ENCODE measurements at regions not wholly inside any gene's neighbourhood (a gene's known extent, or its start where the extent isn't known, plus 50 kb on each side); places are given as distances from the start of the nearest gene placed in this dataset.

DNA sequence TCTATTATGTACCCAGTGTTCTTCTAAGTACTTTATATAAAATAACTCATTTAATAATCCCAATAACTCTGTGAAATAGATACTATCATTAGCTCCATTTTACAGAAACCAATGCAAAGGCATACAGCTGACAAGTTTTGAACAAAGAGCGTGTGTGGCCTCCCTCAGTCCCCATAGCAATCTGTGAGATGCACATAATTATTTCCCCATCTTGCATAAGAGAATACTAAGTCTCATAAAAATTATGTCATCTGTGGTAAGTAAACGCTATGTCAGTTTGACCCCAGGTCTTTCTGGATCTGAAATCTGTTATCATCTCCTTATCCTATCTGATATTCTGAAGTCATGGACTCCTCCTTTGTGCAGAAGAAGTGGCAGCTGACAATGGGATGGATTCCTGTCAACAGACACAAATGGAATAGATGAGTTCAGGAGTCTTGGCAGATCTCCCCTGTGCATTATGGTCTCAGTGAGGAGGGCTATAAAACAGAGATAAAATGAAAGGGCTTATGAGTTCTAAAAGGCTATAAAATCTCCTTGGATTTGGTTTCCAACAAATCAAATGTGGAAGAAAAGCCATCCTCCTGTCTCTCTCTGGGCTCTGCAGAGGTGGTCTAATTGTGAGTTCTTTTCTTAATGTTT is 162.5 kb upstream of the TLE4 start:
- TF ChIP-seq GATA2 (IDR thresholded peaks at IDR 0.05; ENCODE audit: low read depth, low read length) (no peak), GATA3 (IDR thresholded peaks at IDR 0.05; ENCODE audit: low read depth, low read length) (no peak)

All from SH-SY5Y (cell line).